ENCODE measurements at regions not wholly inside any gene's neighbourhood (a gene's known extent, or its start where the extent isn't known, plus 50 kb on each side); places are given as distances from the start of the nearest gene placed in this dataset.
A peak's percentile ranks its signal among the peaks of the same experiment; 100 is the strongest.

DNA sequence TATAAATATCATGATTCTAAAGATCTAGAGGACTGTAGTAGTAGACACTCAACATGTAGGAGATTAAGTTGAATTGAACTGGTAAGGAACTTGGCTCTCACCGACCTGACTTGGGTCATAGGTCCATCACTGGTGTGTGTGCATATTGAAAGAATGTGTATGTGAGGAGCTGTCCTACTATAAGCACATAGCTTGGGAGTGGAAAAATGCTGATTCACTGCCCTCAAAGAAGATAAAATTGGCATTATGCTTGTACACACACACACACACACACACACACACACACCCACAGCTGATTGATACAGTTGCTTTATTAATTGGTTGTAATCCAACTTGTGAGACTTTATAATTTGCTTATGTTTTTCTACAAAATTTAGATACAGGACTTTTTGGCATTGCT lies 411.0 kb upstream of the NR2F2 start:
- DNase-seq (ENCODE audit: low spot score), result no peak

DNA sequence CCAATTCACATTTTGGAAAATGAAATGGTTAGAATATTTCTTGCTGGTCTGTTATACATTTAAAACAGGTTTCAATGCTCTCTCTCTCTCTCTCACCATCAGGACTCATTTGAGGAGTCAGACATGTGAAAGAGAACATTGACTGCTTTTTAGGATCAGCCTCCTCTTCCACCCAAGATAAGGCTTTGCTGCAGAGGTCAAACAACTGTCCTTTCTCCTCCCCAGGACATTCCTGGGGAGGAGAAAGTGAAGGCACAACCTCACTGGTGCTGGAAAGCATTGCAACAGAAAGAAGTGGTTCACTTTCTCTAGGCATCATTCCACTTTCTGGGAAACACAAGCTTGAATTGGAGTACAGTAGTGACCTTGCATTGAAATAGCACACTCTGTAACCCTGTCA lies 409.1 kb upstream of the NR2F2 start:
- no peak for DNase-seq (ENCODE audit: low spot score)

DNA sequence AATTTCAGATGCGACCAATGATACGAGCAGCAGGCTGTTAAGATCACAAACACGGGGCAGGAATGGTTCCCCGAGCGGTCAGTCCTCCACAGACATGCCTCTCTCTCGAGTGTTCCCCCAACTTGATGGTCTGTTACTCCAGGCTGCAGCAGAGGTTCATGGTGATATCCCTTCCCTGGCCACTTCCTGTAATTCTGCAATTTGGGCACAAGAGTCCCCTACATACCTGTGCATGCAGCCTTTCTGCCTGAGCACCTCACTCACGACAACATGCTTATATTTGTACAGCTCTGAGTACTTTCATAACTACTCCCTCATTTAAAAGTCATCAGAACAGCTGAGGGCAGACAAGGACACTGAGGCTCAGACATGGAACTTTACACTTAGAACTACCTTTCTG lies 408.1 kb upstream of the NR2F2 start:
- DNase-seq (ENCODE audit: low spot score), result no peak

DNA sequence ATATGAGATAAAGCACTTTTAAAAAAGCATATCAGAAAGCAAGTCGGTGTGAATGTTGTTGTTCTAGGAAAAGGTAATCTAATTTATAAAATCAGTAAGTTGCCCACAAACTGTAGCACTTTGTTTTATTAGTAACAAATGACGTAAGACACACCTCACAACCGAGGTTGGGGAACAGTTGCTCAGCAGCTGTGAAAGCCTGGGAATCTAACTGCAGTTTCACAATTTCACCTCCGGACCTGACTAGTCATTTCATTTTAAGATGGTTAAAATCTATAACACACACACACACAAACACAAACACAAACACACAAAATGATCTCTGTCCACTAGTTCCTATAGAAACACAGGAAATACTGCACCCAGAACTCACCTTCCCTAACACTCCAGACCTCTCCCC lies 406.7 kb upstream of the NR2F2 start:
- no peak for DNase-seq (ENCODE audit: low spot score)

DNA sequence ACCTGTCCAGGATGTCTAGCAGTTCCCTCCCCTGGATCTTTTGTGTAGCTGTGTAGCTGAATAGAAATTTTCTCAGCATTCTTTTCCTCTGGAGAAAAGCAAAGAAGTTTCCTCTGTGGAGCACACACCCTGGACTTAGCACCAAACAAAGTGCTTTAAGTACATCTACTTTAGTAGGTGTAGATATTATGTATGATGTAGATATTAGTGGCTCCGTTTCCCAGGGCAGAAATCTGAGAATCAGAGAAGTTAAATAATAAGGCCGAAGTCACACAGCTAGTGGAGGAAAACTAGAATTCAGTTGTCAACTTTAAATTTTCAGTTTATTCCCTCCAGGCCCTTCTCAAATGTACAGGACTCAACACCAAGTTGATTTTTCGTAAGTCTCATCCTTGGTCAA lies 401.7 kb upstream of the NR2F2 start:
- no peak for DNase-seq (ENCODE audit: low spot score)

DNA sequence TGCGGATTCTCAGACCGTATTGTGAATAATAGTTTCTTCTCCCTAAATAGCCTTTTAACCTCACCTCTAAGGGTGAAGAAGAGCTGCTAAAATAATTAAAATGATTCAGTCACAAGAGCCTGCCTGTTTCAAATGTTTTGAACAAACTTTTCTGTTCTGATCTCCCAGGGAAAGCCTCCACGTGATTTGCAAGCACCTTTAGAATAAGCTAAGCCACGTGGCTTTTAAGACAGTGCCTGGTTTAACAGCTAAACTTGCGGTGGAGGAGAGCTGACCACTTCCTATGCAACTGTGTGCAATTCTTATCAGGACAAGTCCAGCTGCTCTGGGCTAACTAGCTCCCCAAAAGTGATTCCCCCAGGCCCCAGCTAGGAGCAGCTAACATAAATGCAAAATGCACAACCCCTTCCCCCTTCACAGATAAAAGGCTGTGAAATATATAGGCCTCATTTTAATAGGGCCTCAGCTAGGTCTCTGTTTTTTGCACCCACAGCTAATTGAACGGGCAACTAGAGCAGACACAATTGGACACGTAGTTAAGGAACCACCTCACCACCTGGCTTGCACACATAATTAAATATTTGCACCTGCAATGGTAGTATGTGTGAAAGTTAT lies 401.2 kb upstream of the NR2F2 start:
- DNase-seq (ENCODE audit: low spot score), result no peak

DNA sequence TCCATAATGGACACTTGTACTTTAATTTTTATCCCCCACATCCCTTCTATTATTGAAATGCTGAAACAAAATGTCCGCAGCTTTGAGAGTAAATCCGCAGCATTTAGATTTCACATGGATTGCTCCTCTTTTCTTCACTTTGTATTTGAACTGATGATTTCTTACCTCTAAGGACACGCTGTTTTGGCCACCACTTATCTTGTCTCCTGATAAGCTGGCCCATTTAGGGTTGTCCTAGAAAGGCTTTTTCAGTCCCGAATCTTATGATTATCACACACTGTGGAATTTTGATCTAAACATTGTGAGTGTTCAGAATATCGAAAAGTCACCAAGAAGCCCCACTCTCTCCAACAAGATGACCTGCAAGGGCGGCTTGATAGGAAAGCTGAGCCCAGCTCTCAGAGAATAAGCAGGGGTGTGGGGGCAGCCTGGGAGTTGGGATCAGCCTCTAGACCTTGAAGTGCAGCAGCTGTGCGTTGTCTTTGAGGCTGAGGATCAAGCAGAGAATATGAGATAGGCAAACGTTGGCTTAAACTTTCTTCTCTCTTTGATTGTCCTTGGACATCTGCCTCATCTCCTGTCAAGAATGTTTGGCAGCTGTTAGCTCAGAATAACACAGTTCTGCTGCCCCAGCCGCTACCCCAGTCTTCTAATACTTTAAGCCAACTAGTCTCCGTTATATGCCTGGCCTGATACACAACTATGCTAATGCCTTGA lies 399.7 kb upstream of the NR2F2 start:
- no peak for DNase-seq (ENCODE audit: low spot score)

DNA sequence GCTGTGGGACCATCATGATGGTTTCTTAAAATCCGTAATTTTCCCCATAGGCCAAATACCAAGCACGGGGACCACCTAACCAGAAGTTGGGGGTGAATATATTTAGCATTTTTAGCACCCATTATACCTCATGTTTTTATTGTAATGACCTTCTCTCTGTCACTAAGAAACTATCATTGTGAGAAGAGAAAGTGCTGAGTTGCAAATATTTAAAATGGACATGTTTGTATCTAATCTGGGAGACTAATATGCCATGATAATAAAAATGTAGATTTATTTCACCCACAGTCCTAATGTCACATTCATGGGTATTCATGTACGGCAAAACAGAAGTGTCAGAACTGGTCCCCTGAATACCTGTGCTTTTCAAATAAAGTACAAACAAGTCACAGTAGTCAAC lies 398.9 kb upstream of the NR2F2 start:
- no peak for DNase-seq (ENCODE audit: low spot score)

DNA sequence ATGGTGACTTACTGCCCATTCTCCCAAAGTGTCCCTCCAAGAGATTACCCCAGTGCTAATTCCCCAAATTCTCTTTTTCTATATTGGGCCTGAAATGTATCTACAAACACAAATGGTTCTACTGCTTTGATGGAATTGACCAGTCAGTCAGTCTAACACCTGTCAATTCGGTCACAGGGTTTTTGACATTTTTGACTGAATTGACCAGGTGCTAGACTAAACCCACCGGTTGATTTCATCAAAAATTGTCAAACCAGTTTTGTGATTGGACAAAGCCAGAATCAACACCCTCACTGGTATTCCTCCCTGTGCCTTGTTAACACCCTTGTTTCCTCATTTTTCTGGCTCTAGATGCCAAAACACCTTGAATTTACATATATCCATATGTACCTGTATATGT lies 398.4 kb upstream of the NR2F2 start:
- DNase-seq (ENCODE audit: low spot score), result no peak

DNA sequence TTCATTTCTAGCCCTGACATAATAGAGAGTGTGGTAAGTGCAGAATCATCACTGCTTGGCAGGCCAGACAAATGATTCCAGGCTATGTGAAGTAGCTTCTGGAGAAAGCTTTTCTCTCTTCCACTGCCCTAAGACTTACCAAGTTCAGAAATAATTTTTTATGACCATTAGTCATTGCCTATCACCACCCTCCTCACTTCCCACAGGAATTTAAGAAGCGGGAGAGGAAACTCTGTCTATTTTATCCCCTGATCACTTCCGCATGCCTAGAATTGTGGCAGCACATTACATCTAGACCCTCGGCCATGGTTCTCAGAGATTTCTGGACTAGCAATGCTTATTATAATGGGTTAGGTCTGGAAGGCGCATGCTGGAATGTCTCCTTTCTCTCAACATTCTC lies 397.8 kb upstream of the NR2F2 start:
- no peak for DNase-seq (ENCODE audit: low spot score)

DNA sequence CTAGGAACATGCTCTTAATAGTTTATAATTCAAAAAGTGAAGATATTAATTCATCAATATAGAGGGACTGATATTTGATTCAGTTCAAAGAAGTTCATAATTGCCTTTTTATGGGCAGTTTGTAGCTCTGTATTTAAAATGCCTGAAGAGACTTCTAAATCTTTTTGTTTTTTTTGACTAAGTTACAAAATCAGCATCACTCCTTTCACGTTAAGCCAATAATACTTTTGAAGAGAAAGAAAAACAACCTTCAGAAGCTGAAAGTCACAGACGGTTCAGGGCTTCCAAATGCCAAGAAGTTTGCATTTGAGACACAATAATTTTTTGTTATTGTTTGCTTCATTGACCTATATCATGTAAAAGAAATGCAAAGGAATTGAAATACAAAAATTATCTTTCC lies 394.6 kb upstream of the NR2F2 start:
- DNase-seq (ENCODE audit: low spot score), result no peak

DNA sequence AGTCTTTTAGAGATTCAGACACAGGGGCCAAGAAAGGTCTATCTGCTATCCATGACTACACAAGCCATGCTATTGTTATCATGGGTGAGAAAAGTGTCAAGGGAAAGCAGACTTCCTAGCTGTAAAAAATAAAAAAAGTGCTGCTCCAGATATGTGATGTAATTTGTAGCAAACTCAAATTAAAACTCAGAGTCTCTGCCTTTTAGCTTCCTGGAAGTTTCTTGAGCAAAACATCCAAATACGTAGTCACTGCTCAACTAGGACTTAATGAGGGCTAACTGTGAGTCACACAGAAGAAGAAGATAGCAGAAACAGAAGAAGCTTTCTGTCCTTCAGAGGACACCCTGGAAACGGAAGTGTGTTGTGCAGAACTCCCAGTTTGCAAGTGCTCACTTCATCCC lies 393.4 kb upstream of the NR2F2 start:
- DNase-seq (ENCODE audit: low spot score), result peak; percentile 56

DNA sequence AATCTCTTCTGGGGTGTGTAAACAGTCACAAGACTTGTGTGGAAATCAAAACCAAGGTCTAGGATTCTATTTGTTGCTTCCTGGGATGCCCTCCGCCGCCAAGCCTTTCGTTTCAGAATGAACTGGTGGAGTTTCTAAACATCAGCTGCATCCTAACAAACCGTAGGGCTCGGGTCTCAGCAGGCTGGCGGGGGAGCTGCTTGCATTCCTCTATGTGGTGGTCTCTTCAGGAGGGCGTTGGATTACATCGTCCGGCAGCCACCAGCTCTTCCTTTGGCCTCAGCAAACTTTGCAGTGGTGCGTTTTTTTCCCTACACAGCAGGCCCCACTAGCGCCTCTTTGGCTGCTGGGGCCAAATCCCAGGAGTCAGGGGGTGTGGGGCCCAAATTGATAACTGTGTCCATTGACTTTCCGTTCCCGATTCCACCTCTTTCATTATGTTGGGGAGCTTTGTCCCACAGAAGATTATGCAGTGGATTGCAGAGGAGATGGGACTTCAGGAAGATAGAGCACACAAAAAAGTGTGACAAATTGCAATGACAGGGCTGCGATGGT lies 390.0 kb upstream of the NR2F2 start:
- no peak for DNase-seq (ENCODE audit: low spot score)

DNA sequence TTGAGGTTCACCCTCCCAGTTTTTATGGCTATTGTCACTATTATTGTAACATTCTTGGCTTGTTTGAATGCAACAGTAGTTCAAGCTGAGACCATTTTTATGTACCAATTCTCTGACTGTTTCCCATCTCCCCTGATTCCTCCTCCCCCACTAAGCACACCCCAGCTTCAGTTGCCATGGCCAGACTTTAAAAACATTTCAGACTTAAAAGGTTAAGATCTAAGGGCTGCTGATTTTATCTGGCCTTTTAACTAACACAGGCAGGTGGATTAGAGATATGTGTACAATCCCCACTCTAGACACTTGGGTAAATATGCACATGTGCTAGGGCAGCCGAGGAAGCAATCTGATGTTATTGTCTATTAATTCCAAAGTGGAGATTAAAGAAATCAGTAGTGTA lies 386.3 kb upstream of the NR2F2 start:
- no peak for DNase-seq (ENCODE audit: low spot score)

DNA sequence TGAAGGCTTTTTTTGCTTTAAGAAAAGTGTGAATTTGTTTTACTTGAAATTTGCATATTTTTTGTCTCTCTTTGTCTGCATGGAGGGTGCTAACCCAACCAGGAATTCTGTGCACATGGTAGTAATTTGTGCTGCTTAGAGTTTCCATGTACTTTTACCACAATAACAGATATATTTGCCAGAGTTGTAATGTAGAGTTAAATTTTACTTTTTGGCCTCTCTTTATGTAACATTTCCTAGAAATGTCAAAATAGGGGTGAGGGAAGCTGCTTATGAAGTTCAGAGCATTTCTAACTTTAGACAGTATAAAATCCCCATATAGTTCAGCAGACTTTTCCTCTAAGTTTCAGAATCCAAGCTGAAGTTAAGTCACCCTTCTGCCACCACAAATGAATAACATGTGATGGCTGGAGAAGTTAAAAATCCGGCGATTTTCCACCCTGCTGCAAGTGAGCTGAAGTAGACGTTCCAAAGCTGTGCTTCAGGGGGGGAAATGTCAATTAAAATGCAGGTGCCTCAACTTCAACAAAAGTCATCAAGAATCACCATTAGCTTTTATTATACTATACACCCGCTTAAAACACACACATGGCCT lies 385.7 kb upstream of the NR2F2 start:
- DNase-seq (ENCODE audit: low spot score), result no peak

DNA sequence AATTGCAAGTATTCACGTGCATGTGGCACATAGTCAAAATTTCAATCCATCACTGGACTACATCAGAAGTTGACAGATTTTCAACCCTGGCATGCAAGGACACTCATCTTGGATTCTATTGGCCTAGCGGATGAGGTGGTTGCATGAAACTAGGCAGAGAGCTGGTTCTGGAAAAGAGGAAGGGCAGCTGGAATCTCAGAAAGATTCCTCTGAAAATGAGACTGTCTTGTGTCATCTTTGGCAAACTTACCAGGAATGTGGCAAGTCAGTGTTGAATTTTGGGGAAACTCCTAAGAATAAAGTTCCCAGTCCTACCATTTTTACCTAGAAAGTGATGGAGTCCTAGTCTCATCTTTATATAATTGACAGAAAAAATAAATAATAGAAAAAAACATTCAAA lies 384.3 kb upstream of the NR2F2 start:
- DNase-seq (ENCODE audit: low spot score), result no peak

DNA sequence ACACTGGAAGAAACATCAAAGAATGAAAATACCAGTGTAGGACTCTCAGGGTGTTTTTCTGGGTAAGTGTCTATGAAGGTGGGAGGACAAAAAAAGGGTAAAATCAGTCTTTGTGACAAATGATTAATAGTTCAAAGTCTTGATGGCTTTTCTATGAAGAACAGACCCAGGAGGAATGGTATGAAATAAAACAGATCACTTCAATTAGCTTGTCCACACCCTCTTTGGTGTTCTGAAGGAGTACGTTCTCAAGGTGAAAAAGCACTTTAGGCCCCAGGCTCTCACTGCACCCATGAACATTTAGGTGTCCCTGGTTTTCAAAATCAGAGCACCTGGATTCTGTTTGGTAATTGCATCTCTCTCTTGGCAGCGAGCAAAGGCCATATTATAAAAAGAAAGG lies 383.6 kb upstream of the NR2F2 start:
- DNase-seq (ENCODE audit: low spot score), result no peak

DNA sequence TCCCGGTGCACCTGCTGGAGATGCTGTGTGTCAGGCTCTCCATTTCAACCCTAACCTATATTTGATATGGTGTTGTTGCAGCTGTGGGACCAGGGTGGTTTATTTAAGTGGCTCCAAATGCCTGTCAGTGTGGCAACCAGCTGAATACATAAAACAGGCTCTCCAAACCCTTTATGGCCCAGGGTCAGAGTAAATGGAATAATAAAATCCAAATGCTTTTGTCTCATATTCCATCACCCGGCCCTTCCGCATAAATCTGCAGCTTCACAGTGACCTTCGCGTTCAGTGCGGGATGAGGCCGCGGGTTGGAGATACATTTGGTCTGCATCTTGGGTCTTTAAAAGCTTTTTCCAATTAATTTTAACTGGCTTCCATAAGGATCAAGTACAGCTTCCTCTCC lies 382.1 kb upstream of the NR2F2 start:
- no peak for DNase-seq (ENCODE audit: low spot score)

DNA sequence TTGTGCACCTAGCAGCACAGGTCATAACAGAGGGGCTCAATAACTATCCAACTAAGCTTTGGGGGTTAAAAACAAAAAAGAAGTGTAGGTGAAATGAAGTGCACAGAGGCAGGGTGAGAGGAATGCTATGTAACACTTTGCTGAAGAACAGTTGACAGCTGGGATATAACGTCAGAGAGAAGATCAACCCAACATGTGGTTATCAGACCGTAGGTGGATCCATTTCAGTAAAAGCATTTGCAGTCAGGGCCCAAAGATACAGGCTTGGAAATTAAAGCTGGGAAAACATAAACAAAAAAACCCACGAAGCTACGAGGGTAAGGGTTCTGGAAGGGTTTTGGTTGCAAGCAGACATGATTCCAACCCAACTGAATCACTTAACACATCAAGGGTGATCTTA lies 377.5 kb upstream of the NR2F2 start:
- DNase-seq (ENCODE audit: low spot score), result no peak

DNA sequence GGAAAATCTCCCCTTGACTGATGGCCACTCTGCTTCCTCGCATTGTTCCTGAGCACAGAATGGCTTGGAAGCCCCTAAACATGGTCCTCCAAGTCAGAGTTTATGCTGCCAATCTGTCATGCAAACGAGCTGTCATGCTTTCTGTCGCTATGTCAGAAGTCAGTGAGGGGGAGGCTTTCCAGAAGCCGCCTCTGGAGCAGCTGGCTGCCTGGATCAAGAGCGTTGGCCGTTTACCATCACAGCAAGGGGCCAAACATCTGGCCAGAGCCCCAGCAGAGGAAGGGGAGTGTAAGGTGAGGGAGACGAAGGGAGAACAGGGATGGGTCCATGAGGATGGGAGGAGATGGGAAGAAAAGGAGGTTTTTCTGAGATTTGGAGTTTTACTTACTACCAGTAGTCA lies 372.6 kb upstream of the NR2F2 start:
- no peak for DNase-seq (ENCODE audit: low spot score)

DNA sequence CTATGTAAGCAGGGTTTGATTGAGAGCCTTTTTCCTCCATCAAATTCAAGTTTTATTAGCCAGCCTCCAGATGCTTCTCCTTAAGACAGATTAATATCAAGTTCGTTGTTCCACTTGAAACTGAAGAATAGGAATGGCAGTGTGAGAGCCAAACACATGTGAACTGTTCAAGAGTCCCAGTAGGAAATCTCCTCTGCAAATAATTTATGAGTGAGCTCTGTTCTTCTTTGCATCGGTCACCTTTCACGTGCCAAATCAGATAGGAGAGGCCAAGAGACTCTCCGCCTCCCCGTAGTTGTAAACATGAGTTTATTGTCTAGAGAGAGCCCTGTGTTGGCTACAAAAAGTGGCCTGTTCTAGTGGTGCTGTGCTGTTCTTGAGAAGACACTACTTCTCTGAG lies 372.1 kb upstream of the NR2F2 start:
- no peak for DNase-seq (ENCODE audit: low spot score)

DNA sequence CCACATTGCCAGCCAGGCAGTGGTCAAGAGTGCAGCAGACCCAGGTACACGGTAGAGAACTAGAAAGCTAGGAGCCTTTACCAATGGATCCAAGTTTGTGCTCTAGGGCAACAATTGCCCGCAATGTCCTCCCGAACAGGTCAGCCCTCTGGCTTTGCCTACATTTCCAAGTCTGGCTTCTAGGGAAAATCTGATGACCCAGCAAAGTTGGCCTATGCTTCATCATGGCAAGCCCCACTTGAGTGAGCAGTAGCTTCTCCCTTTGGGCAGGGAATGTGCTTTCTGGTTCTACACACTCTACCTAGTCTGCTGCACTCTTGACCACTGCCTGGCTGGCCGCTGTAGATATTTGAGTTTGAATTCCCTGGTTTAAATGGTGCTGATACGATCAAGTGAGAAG lies 361.6 kb upstream of the NR2F2 start:
- DNase-seq (ENCODE audit: low spot score), result no peak

DNA sequence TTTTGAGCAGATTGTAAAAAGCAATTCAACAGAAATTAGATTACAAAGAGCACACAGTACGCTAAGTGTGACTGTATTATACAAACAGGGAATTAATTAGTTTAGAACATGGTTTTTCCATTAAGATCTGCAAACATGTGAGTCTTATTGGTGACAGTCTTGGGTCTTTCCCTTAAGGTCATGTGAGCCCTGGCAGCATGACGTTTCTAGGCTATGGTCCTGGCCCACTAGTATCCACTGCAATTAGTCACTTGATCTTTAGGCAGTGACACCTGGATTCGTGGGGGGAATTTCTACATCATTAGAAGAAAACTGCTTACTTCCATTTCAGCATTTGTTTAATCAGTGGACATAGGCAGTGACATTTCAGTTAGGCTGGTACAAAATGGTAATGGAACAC lies 360.2 kb upstream of the NR2F2 start:
- no peak for DNase-seq (ENCODE audit: low spot score)

All from COLO829 (cell line).